AG20443 (cell line): ENCODE measurements at regions not wholly inside any gene's neighbourhood (a gene's known extent, or its start where the extent isn't known, plus 50 kb on each side); places are given as distances from the start of the nearest gene placed in this dataset.

Experiments used
- DNase-seq: peaks from one replicate; pipeline ENCODE4 v3.0.0; 2012; ENCODE audit warnings: low spot score, mixed read lengths

- peak; percentile 92 for DNase-seq
Observed at GRCh38 chr3:43894176-43895049, 203.7 kb downstream of the ABHD5 start.

GRCh38 chr3:43895573-43895972, 204.8 kb downstream of the ABHD5 start:
- DNase-seq, result no peak

GRCh38 chr3:43902415-43902814, 211.7 kb downstream of the ABHD5 start:
- DNase-seq, result no peak

- no peak for DNase-seq
Observed at GRCh38 chr3:43905157-43905556, 214.4 kb downstream of the ABHD5 start.

DNA sequence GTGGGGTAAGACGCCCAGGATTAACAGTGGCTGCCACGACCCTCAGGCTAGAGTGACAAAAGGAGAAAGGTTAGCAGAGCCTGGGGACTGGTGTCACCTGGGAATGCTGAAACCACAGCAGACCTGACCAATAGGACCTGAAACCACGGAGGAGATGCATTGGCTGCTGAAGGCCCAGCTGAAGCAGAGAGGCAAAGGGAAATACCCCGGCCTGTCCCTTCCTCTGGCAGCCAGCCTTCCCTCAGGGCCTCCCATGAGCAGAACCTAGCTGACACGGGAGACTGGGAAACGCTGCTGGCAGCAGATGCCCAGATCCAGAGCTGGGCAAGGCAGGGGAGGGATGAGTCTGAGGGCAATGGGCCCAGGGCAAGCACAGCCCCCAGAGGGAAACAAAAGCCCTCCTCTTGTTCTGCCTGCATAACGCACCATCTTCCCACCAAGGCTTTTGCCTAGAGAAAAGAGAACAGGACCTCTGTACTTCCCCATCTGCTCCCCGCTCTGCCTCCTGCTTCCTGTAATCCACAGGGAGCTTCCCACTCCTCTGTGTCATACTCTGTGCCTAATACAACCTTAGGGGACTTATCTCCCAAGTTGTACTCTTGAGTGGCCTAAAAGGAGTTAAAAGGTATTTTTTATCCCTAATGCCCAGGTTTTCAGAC, 216.2 kb downstream of the ABHD5 start:
- no peak for DNase-seq

- no peak for DNase-seq
Observed at GRCh38 chr3:43907508-43907858, 216.7 kb downstream of the ABHD5 start.

DNA sequence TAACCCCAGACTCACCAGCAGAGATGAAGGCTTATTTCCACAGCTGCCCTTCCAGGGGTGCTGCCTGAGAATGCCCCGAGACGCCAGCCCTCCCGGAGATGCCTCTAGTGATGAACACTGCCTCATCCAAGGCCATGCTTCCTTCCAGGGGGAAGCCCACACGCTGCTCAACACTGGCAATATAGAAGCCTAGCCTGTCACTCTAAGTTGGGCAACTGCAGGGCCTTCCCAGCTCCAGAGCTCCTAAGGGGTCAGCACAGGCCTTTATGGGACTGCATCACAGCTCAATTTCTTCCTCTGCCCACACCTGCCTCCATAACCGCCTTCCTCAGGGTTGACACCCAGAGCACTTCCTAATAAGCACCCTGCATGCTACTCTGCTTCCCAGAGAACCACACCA, 217.7 kb downstream of the ABHD5 start:
- no peak for DNase-seq

- peak; percentile 25 for DNase-seq
Observed at GRCh38 chr3:43909149-43909548, 218.4 kb downstream of the ABHD5 start.

DNA sequence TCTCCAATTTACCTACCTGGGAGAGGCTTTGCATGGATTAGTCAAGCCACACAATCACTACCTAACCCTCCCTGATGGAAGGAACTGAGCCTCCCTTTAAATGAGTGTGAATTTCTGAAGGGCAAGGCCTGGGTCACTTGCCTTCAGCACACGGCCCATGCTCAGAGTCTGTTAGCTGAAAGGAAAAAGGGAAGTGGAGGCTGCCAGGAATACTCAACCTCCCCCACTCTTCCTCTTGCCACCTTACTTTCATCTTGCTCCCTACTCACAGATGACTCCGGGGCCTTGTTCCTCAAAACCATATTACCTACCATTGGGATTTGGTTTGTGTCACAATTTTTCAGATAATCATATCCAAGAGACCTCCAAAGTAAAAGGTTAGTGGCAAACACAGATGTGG, 220.0 kb downstream of the ABHD5 start:
- no peak for DNase-seq

DNA sequence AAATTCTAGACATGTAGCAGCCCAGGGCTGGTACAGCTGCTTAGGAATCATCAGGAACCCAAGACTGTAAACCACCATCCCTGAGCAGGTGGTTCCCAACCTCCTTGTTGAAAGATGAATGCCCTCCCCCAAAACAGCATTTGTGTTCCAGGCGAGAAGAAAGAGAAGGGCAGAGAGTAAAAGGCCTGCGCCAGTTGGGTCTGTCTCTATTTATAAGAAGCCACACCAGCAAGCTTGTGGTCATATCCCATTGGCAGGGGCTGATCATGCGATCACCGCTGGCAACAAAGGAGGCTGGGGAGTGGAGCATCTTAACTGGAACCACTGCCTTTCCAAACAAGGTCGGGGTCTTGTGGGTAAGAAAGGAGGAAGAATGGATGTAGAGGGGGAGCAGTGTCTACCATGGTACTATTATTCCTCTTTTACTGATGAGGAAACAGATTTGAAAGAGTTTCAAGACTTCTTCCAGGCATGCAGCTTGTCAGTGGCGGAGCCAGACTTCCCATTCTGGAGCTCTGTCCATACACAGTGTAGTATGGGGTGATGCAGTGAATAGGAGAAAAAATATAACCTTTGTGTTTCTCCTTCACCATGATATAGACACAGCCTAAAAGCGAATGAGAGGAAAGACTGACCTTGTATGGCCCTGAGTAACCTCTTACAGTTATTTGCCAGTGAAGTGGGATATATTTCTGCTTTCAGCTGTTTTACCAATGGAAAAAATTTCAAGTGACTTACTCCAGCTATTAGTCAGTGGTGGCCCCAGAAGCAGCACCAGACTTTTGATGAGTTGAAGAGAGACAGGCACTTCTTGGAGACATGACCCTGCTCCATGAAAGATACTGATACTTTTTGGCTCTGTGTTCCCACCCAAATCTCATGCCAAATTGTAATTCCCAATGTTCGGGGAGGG, 222.6 kb downstream of the ABHD5 start:
- DNase-seq, result no peak

- DNase-seq, result no peak
Observed at GRCh38 chr3:43914269-43914668, 223.5 kb downstream of the ABHD5 start.

DNA sequence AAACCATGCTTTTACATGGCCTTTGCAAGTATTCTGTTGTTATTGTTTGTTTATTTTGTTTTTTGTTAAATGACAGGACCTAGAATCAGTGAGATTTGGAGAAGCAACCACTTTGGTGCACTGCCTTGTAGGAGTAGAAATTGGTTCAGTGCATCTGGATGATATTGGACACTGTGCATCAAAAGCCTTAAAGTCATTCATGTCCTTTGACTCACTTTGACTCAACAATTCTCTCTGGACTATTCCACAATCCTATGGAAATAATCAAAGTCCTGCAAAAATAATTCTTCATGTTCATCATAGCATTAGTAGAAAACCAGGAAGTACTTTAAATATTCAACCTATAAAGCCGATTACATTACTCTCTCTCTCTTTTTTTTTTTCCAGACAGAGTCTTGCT, 224.8 kb downstream of the ABHD5 start:
- DNase-seq, result no peak

DNA sequence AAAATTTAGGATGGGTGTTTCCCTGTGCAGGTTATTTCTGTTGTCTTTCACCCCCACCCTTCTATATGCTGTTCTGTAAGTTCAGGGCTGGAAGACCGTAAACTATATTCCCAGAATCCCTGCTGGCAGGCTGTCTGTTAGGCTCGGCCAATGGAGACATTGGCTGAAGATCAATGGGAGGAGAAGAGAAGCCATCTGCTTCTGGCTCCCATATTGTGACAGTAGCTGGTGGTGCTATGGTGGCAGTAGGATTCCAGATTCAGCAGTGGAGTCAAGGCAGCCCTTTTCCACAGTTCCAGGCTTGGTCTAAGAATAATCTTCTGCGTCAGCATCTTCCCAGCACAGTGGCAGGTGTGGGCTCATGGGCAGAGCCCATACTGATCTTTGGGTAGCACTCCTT, 226.6 kb downstream of the ABHD5 start:
- no peak for DNase-seq

- DNase-seq, result peak; percentile 30
Observed at GRCh38 chr3:43919029-43919428, 228.3 kb downstream of the ABHD5 start.

GRCh38 chr3:43921056-43921648, 230.4 kb downstream of the ABHD5 start:
- DNase-seq, result no peak

DNA sequence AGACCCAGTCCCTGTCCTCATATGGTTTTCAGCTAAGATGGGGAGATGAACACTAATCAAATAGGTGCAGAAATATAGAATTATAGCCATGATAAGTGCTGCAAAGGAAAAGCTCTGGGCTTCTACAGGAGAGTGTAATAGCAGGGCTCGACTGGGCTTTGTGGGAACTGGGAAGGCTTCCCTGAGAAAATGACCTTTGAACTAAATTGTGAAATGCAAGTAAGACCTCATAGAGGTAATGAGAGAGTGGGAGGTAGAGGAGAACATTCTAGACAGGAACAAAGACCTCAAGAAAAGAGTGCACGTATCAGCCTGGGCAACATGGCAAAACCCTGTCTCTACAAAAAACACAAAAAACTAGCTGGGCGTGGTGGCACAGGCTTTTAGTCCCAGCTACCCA, 231.6 kb downstream of the ABHD5 start:
- no peak for DNase-seq

GRCh38 chr3:43923104-43923882, 232.6 kb downstream of the ABHD5 start:
- DNase-seq, result no peak

DNA sequence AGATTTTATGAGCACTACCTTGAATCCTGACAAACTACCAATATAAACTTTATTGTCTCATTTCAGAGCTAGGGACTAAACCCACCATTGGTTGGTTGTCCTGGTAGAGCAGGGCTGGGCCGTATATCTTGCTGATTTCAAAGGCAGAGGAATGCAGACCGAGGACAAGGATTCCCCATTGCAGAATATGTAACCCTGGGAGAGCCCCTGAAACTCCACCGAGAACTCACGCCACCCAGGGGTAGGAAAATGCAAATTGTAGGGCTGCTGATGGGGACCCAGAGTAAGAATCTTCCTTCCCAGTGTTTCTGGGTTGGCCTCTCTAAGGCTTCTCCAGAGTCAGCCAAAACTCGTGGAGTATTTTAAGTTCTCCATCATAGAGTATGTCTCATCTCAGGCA, 235.3 kb downstream of the ABHD5 start:
- no peak for DNase-seq

GRCh38 chr3:43932921-43933320, 242.2 kb downstream of the ABHD5 start:
- peak; percentile 39 for DNase-seq

DNA sequence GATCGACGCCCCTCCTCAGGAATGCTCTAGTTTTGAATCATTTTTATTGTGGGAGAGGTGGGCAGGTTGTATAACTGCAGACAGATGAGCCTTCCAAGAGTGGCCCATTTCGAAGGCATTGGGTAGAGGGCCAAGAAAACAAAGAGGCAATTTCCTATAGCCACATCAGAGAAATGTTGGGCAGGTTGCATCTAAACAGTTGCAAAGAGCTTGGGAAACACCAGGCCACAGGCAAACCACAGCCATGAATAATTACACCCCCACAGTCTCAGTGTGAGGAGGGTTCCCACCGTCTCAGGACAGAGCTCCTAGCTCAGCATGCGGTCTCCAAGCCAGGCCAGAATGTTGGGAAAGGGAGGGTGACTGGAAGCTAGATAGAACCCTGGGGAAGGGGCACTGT, 257.3 kb downstream of the ABHD5 start:
- DNase-seq, result no peak

DNA sequence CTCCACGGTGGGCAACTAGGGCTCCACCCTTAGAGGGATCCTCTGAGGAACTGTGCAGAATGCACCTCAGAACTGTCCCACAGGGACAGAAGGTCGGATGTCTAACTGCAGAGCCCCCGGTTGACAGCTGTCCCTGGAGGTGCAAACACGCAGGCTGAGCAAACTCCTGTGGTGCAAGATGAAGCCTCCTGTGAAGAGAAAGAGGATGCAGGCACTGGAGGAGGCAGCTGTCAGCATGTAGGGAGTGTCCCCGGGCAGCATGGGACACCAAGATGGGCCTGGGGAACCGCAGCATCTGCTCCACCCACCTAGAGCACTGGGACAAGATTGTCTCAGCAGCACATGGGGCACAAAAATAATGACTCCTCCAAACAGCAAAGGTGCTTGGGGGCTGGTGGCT, 258.9 kb downstream of the ABHD5 start:
- no peak for DNase-seq
